HS-27A (cell line): ENCODE measurements at regions not wholly inside any gene's neighbourhood (a gene's known extent, or its start where the extent isn't known, plus 50 kb on each side); places are given as distances from the start of the nearest gene placed in this dataset.

Source experiments
- DNase-seq: peaks from one replicate; pipeline ENCODE4 v3.0.0-alpha.2; 2012; ENCODE audit warnings: low read depth, missing footprints

GRCh38 chr2:57515366-57515765 is 531.2 kb upstream of the VRK2 start:
- DNase-seq = no peak

GRCh38 chr2:57516698-57517340 is 529.8 kb upstream of the VRK2 start:
- DNase-seq = peak; percentile 9

- no peak for DNase-seq
Measured at GRCh38 chr2:57523304-57523703, 523.3 kb upstream of the VRK2 start.

- no peak for DNase-seq
Measured at GRCh38 chr2:57527685-57528084, 518.9 kb upstream of the VRK2 start.

GRCh38 chr2:57528499-57528898 is 518.1 kb upstream of the VRK2 start:
- DNase-seq = no peak

- no peak for DNase-seq
Measured at GRCh38 chr2:57534358-57534757, 512.2 kb upstream of the VRK2 start.

- no peak for DNase-seq
Measured at GRCh38 chr2:57536535-57537231, 509.9 kb upstream of the VRK2 start.

GRCh38 chr2:57539761-57540160 is 506.8 kb upstream of the VRK2 start:
- no peak for DNase-seq

- no peak for DNase-seq
Measured at GRCh38 chr2:57542081-57542480, 504.5 kb upstream of the VRK2 start.

GRCh38 chr2:57543211-57543610 is 503.4 kb upstream of the VRK2 start:
- no peak for DNase-seq

- no peak for DNase-seq
Measured at GRCh38 chr2:57544624-57545023, 502.0 kb upstream of the VRK2 start.

GRCh38 chr2:57546478-57546877 is 500.1 kb upstream of the VRK2 start:
- DNase-seq = no peak

GRCh38 chr2:57549642-57550102 is 496.9 kb upstream of the VRK2 start:
- DNase-seq = no peak

GRCh38 chr2:57550912-57551311 is 495.7 kb upstream of the VRK2 start:
- no peak for DNase-seq

GRCh38 chr2:57552885-57553284 is 493.7 kb upstream of the VRK2 start:
- no peak for DNase-seq

- no peak for DNase-seq
Measured at GRCh38 chr2:57554348-57554747, 492.3 kb upstream of the VRK2 start.

- no peak for DNase-seq
Measured at GRCh38 chr2:57558312-57558711, 488.3 kb upstream of the VRK2 start.

- no peak for DNase-seq
Measured at GRCh38 chr2:57562495-57562894, 484.1 kb upstream of the VRK2 start.

- DNase-seq = no peak
Measured at GRCh38 chr2:57563015-57563414, 483.6 kb upstream of the VRK2 start.

GRCh38 chr2:57567245-57567644 is 479.4 kb upstream of the VRK2 start:
- no peak for DNase-seq

GRCh38 chr2:57569396-57569795 is 477.2 kb upstream of the VRK2 start:
- no peak for DNase-seq

- DNase-seq = no peak
Measured at GRCh38 chr2:57570961-57571360, 475.6 kb upstream of the VRK2 start.

- DNase-seq = no peak
Measured at GRCh38 chr2:57575700-57576268, 470.8 kb upstream of the VRK2 start.

- DNase-seq = no peak
Measured at GRCh38 chr2:57576983-57577382, 469.6 kb upstream of the VRK2 start.
